HL-60/S4 (cell line): ENCODE measurements at regions not wholly inside any gene's neighbourhood (a gene's known extent, or its start where the extent isn't known, plus 50 kb on each side); places are given as distances from the start of the nearest gene placed in this dataset.
"Not testable (repeated sequence)": the region's sequence is repeated elsewhere in the genome, so short reads cannot be mapped to it uniquely, and the experiment has no call there.

ENCODE experiments used
- in situ Hi-C: fragments of 300-500 bp; cut with MboI; formaldehyde crosslinking; loops from 2 replicates; pipeline ENCODE4 v1.14.3; 2022; ENCODE audit warnings: low sequenced_read_pairs

DNA sequence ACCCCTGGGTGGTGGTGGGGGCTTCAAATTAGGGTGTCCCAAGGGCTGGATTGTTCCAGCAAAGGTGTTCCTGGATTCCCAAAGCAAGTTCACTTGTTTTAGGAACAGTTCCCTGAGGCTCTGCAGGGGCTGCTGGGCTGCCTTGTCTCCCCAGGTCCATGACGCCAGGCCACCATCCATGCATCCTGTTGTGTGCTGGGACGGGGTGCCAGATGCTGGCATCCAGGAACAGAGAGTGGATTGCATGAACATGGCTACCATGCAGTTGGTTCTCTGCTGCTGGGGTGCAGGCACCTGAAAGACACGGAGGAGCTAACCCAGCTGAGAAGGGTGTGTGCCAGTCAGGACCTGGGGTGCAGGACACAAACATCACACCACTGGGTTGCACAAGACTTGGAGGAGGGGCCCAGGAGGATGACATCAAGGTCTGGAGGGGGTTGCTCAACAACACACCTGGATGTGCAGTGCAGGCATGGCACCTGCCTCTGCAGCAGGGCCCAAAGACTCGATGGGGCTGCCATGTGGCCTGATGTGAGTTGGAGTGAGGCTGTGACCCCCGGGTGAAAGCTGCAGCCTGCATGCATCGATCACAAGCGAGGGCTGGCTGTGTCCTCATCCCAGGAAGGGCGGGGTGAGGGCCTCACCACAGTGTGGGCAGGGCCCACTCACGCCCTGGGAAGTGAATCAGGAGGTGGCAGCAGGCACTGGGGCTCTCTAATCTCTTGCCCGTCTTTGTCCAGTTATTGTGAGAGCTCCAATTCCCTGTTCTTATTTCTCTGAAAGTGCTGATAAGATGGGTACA is 74.0 kb upstream of the CLDN5 start:
- in situ Hi-C loops: loop anchor here (10.0 kb wide), 1 partner anchor 63 kb away; no protein-coding TSS in a partner anchor

GRCh38 chr22:19599004-19599403 is 74.8 kb upstream of the CLDN5 start:
- in situ Hi-C loops: loop anchor here (10.0 kb wide), 1 partner anchor 64 kb away; no protein-coding TSS in a partner anchor

GRCh38 chr22:19599626-19600243 is 75.5 kb upstream of the CLDN5 start:
- in situ Hi-C loops: loop anchor here (10.0 kb wide), 1 partner anchor 65 kb away; no protein-coding TSS in a partner anchor

DNA sequence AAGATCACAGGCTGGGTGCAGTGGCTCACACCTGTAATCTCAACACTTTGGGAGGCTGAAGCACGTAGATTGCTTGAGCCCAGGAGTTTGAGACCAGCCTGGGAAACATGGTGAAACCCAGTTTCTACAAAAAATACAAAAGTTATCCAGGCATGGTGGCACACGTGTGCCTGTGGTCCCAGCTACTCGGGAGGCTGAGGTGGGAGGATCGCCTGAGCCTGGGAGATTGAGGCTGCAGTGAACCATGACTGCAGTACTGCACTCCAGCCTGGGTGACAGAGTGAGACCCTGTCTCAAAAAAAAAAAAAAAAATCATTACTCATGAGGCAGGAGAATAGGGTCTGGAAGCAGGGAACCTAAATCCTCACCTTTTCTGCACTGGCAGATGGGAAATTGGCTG is 79.1 kb upstream of the CLDN5 start:
- in situ Hi-C loops: not testable (repeated sequence)

DNA sequence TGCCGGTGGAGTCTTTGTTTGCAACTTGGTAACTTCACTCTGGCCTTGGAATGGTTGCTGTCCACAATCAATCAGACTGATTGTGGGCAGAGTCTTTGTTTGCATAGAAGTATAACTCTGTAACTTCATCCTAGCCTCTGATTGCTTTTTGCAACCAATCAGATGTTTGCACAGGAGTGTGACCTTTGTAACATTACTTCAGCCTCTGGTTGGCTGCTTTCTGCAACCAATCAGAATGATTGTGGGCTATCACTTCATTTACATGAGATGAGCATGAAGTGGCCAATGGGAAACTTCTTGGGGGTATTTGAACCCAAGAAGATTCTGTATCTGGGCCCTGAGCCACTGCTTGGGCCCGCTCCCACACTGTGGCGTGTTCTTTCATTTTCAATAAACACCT is 79.6 kb upstream of the CLDN5 start:
- in situ Hi-C loops: no loop called here

DNA sequence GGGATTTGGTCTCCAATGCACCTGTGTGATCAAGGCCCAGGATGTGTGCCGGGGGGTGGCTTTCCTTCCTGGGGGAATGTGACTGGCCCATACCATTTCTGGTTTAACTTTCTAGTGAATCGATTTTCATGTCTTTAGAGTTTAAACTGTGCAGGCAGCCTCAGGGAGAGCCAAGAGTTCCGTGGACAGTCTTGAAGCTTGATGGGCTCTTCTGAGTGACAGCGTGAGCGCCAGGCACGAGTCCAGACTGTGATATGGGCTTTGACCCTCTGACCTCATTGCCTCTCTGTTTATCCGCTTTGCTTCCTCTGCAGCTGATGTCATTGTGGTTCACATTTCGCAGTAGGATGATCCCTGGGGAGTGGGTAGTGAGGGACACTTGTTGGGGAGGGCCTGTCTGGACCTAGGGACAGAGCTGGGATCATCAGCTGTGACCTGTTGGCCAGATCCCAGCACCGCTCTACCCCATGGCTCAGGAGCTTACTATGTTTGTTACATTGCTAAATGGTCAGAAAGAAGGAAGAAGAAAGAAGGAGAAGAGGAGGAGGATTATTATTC is 80.6 kb upstream of the CLDN5 start:
- in situ Hi-C loops: no loop called here

GRCh38 chr22:19605508-19606331 is 81.5 kb upstream of the CLDN5 start:
- in situ Hi-C loops: no loop called here

DNA sequence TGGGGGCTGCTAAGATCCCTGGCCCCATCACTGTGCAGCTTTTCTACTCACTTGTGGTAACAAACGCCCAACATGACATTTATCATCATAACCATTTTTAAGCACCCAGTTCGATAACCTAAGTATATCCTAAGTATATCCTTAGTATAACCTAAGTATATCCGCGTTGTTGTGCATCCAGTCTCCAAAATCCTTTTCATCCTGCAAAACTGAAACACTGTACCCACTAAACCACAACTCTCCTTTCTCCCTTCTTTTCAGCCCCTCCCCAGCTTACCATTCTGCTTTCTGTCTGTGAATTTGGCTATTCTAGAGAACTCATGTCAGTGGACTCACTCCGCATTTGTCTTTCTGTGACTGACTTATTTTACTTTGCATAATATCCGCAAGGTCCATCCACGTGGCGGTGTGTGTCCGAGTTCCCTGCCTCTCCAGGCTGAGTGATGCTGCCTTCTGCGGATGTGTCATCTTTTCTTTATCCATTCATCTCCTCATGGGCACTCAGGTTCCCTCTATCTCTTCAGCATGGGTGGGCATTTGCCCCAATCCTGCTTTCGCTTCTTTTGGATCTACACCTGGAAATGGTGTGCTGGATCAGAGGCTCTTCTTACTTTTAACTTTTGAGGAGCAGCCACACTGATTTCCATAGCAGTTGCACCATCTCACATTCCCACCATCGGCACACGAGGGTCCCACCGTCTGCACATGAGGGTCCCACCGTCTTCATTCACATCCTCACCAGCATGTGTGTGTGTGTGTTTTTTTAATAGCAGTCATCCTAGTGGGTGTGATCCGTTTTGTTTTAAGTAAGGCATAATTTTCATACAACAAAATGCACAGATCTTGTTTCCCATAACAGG is 82.4 kb upstream of the CLDN5 start:
- in situ Hi-C loops: no loop called here

DNA sequence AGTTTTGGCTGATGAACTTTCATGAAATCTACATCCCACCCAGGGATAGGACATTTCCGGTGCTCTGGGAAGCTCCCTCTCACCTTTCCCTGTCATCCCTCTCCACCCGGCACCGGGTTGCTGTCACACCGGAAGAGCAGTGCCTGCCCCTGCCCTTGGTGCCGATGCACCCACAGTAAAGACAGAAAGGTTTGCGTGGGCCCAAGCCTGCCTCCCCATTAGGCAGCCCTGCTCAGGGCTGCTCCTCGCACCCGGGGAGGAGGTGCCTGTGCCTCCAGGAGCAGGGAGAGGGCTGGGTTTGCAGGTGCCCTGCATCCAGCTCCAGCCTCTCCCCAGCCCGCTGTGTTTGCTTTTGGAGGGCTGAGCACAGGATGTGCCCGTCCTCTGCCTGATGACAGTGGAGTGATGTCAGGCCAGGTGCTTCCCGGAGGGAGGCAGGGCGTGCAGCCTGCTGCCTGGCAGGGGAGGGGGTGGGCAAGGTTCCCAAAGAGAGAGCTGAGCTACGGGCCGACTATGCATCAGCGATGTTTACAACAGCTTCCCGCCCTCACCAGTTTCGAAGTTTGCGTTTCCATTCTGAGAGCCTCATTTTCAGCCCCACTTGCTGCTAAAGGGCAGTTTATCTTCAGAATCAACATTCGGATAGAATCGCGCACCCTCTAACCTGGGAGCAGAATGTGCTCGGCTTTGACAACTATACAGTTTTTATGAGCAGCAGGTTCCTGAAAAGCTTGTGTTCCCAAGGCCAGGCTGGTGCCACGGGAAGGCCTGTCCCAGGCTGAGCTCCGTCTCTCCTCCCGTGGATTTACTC is 83.2 kb upstream of the CLDN5 start:
- in situ Hi-C loops: no loop called here

- in situ Hi-C loops: no loop called here
These were observed 83.9 kb upstream of the CLDN5 start for GRCh38 chr22:19608003-19608690.

- in situ Hi-C loops: not testable (repeated sequence)
These were observed 85.5 kb upstream of the CLDN5 start for GRCh38 chr22:19609753-19610152.

- in situ Hi-C loops: no loop called here
These were observed 86.5 kb upstream of the CLDN5 start for GRCh38 chr22:19610518-19611253.

GRCh38 chr22:19611590-19611989 is 87.4 kb upstream of the CLDN5 start:
- in situ Hi-C loops: no loop called here

- in situ Hi-C loops: no loop called here
These were observed 88.8 kb upstream of the CLDN5 start for GRCh38 chr22:19612866-19613572.

- in situ Hi-C loops: no loop called here
These were observed 90.3 kb upstream of the CLDN5 start for GRCh38 chr22:19614536-19614863.

DNA sequence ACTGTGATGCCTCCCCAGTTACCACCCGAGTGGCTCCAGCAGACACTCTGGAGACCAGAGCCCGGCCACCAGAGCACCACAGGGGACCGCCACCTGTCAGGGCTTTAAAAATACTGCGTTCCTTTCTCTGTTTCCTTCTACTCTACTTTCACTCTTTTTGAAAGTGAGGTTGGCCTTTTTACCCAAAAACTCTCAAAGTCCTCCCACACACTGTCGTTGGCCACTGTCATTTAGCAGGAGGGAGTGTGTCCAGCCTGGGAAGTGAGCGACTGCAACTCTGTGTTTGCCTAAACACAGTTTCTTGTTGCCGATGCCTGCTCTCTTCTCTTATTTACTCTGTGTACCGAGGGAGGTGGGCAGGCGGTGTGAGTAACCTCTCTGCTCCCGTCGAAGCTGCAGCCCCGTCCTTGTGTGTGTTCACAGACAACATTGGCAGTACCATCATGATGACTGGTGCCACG is 90.8 kb upstream of the CLDN5 start:
- in situ Hi-C loops: no loop called here

- in situ Hi-C loops: no loop called here
These were observed 91.8 kb upstream of the CLDN5 start for GRCh38 chr22:19615867-19616581.
